Body of pancreas (tissue), 4 donors: ENCODE measurements at regions not wholly inside any gene's neighbourhood (a gene's known extent, or its start where the extent isn't known, plus 50 kb on each side); places are given as distances from the start of the nearest gene placed in this dataset.

Experiments
- CTCF ChIP-seq, 7 experiments: fragments of 450-650 bp in 4 of 7; fragments of 200-600 bp in 3 of 7; sonication (generic) in 3 of 7; IDR thresholded peaks; one replicate each; pipeline ENCODE4 v1.5.1; 2016 to 2019; ENCODE audit warnings: antibody characterized with exemption in 7 of 7
- POLR2A ChIP-seq, 3 donors: fragments of 450-650 bp; IDR thresholded peaks; one replicate each; pipeline ENCODE4 v1.6.1; 2016; ENCODE audit warnings: antibody characterized with exemption in 3 of 3, mild to moderate bottlenecking in 2 of 3

- TF ChIP-seq CTCF (IDR thresholded peaks at IDR 0.05), result no peak
- TF ChIP-seq POLR2A (IDR thresholded peaks at IDR 0.05), result no peak
Observed at GRCh38 chr1:184284900-184285299, 101.9 kb upstream of the C1orf21 start.
